ENCODE measurements at regions not wholly inside any gene's neighbourhood (a gene's known extent, or its start where the extent isn't known, plus 50 kb on each side); places are given as distances from the start of the nearest gene placed in this dataset.

DNA sequence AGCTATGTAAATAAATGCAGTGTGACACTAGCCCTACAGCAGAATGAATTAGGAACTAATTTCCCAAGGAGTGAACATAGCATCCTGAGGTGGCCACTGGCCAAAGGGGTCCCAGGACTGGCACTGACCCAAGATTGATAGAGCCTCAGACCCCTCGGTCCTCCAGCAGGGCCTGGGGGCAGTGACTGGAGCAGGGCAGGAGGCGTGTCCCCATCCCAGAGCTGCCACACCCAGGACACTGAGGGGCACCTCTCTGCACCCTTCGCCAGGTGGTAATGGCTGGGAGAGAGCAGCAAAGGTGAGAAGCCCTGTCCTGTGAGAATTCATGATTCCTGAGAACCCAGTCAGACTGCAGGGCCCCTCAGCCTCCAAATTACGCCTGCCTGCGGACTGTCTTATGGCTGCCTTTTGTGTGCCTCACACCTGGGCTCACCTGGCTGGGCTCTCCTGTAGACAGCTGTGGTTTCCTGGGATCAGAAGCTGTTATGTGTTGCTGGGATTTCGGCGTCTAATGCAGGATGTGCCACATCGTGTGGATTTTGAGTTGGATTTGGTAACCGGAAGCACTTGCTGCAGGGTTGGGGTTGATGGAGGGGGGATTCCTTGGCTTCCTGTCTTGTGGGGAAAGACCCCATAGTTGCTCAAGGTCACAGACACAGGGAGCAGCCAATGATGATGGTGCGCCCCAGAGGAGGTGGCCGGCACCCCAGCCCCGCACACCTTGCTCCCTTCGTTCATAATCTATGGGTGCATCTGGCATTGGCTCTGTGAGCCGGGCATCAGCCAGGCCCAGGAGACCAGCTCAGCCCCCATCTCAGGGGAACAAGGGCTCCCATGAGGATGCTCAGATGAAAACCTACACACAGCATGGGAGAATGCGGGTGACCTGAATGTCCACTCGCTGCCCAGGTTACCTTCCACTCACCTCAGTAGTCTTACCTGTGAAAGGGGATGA lies 582.9 kb downstream of the BRD1 start (continued):
- no peak for TF ChIP-seq RAD21 (IDR thresholded peaks at IDR 0.05; ENCODE audit: low read length)

- peaks cover 57% of the 10 kb centered on the region for H3K9me3 ChIP-seq (ENCODE audit: control insufficient read depth, insufficient read depth, low read length)
- no CpG with 5 or more reads among the region's 7 CpGs for WGBS, 2 experiments (ENCODE audit: extremely low coverage in 2 of 2, insufficient read length in 1 of 2)
- ChIA-PET POLR2A (ENCODE audit: unreplicated experiment) (no interaction called here), CTCF (no interaction called here)
- H3K9me1 ChIP-seq (ENCODE audit: insufficient read depth, low read length), result no peaks in the 10 kb centered on the region
- no peak overlapping the region for H2BK120ac ChIP-seq (ENCODE audit: low read depth, low read length)
- no peak for ATAC-seq (ENCODE audit: low read depth)
- H3K27ac ChIP-seq (ENCODE audit: insufficient read depth, low read length), result no peak overlapping the region
- no peak overlapping the region for H2AK5ac ChIP-seq (ENCODE audit: low read depth, low read length)
- H3K56ac ChIP-seq (ENCODE audit: extremely low read depth, insufficient read depth, low read length), result no peak overlapping the region
- BruUV-seq (replicated peaks), result no TSS peak
- no peak overlapping the region for H3K9ac ChIP-seq (ENCODE audit: low read depth, low read length)
- no peak overlapping the region for H4K8ac ChIP-seq (ENCODE audit: low read depth in 2 of 2, low read length in 2 of 2)
- H3K14ac ChIP-seq (replicated peaks; ENCODE audit: low read depth, low read length), result no peak overlapping the region
- no peaks in the 10 kb centered on the region for H3K27me3 ChIP-seq (ENCODE audit: control insufficient read depth, insufficient read depth, low read length)
- intact Hi-C loops (cut with micrococcal nuclease), result no loop called here
- H3K4me3 ChIP-seq (ENCODE audit: insufficient read depth, low read depth, low read length), result no peak overlapping the region
- no peak overlapping the region for H2AK9ac ChIP-seq (replicated peaks; ENCODE audit: low read depth, low read length, poor library complexity)
- no peaks in the 10 kb centered on the region for H4K20me1 ChIP-seq (ENCODE audit: insufficient read depth, low read length)
- no peak overlapping the region for H2AFZ ChIP-seq (replicated peaks; ENCODE audit: low read length, poor library complexity)
- no peak overlapping the region for H3K23ac ChIP-seq (ENCODE audit: low read depth, low read length)
- no peak overlapping the region for H2BK15ac ChIP-seq (ENCODE audit: low read depth, low read length)
- H4K5ac ChIP-seq (ENCODE audit: low read depth, low read length), result no peak overlapping the region
- dilution Hi-C loops (cut with HindIII; ENCODE audit: low sequenced_read_pairs, unreplicated experiment), result no loop called here
- in situ Hi-C loops (cut with MboI; ENCODE audit: low sequenced_read_pairs), result no loop called here
- H3K36me3 ChIP-seq (ENCODE audit: control insufficient read depth, insufficient read depth, low read length), result no peaks in the 10 kb centered on the region
- H3K79me1 ChIP-seq (ENCODE audit: low read depth in 1 of 2, low read length in 2 of 2), result no peaks in the 10 kb centered on the region
- no peak overlapping the region for H3K18ac ChIP-seq (ENCODE audit: low read depth, low read length)
- no peak overlapping the region for H3K4ac ChIP-seq (ENCODE audit: low read depth, low read length)
- no peaks in the 10 kb centered on the region for H3K4me1 ChIP-seq (ENCODE audit: control insufficient read depth, insufficient read depth, low read length)
- DNase-seq, result no peak
- no peak overlapping the region for H2BK20ac ChIP-seq (ENCODE audit: low read depth, low read length)
- H4K91ac ChIP-seq (ENCODE audit: insufficient read depth, low read depth, low read length), result no peak overlapping the region
- no peak overlapping the region for H2BK5ac ChIP-seq (ENCODE audit: low read depth, low read length, poor library complexity, severe bottlenecking)
- H3K4me2 ChIP-seq (ENCODE audit: low read depth, low read length), result no peak overlapping the region
- TF ChIP-seq MAZ (IDR thresholded peaks at IDR 0.05; ENCODE audit: borderline replicate concordance, low read depth, low read length) (no peak), CEBPB (IDR thresholded peaks at IDR 0.05; ENCODE audit: low read depth, low read length) (no peak), NFE2L2 (IDR thresholded peaks at IDR 0.05; ENCODE audit: low read depth, low read length) (no peak), BHLHE40 (IDR thresholded peaks at IDR 0.05; ENCODE audit: low read depth, low read length) (no peak), RFX5 (IDR thresholded peaks at IDR 0.05; ENCODE audit: low read depth, low read length) (no peak), POLR2A (IDR thresholded peaks at IDR 0.05; ENCODE audit: low read depth, low read length) (no peak), RCOR1 (IDR thresholded peaks at IDR 0.05; ENCODE audit: insufficient replicate concordance, low read length) (no peak), USF2 (IDR thresholded peaks at IDR 0.05; ENCODE audit: low read depth, low read length) (no peak), RAD21 (IDR thresholded peaks at IDR 0.05; ENCODE audit: low read length) (no peak), SMC3 (IDR thresholded peaks at IDR 0.05; ENCODE audit: low read depth, low read length) (no peak), FOS (IDR thresholded peaks at IDR 0.05; ENCODE audit: low read depth, low read length) (no peak), MAFK (IDR thresholded peaks at IDR 0.05; ENCODE audit: low read depth, low read length) (no peak)
- TF ChIP-seq, protein P1, sequence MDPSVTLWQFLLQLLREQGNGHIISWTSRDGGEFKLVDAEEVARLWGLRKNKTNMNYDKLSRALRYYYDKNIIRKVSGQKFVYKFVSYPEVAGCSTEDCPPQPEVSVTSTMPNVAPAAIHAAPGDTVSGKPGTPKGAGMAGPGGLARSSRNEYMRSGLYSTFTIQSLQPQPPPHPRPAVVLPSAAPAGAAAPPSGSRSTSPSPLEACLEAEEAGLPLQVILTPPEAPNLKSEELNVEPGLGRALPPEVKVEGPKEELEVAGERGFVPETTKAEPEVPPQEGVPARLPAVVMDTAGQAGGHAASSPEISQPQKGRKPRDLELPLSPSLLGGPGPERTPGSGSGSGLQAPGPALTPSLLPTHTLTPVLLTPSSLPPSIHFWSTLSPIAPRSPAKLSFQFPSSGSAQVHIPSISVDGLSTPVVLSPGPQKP (IDR thresholded peaks at IDR 0.05; ENCODE audit: borderline replicate concordance, low read depth, low read length), result no peak
Measured at GRCh38 chr22:49243965-49244364, 583.7 kb downstream of the BRD1 start.

All from IMR-90 (cell line).